ENCODE measurements at regions not wholly inside any gene's neighbourhood (a gene's known extent, or its start where the extent isn't known, plus 50 kb on each side); places are given as distances from the start of the nearest gene placed in this dataset.

GRCh38 chr11:97218011-97218410 lies 828.2 kb downstream of the JRKL start:
- no peaks in the 10 kb centered on the region for H3K36me3 ChIP-seq
- TF ChIP-seq, protein P1, sequence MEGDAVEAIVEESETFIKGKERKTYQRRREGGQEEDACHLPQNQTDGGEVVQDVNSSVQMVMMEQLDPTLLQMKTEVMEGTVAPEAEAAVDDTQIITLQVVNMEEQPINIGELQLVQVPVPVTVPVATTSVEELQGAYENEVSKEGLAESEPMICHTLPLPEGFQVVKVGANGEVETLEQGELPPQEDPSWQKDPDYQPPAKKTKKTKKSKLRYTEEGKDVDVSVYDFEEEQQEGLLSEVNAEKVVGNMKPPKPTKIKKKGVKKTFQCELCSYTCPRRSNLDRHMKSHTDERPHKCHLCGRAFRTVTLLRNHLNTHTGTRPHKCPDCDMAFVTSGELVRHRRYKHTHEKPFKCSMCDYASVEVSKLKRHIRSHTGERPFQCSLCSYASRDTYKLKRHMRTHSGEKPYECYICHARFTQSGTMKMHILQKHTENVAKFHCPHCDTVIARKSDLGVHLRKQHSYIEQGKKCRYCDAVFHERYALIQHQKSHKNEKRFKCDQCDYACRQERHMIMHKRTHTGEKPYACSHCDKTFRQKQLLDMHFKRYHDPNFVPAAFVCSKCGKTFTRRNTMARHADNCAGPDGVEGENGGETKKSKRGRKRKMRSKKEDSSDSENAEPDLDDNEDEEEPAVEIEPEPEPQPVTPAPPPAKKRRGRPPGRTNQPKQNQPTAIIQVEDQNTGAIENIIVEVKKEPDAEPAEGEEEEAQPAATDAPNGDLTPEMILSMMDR (IDR thresholded peaks at IDR 0.05 in 8 of 11, conservative IDR thresholded peaks at IDR 0.05 in 3 of 11), result no peak
- TF ChIP-seq POLR2A (IDR thresholded peaks at IDR 0.05) (no peak), POLR2AphosphoS5 (IDR thresholded peaks at IDR 0.05) (no peak)
- no peaks in the 10 kb centered on the region for H3K4me1 ChIP-seq
- intact Hi-C loops (cut with DNase I; ENCODE audit: low total_unique reads), result no loop called here
- peaks cover 0 to 4% (median 0%) of the 10 kb centered on the region in 8 donors for H3K9me3 ChIP-seq
- H3K27me3 ChIP-seq (replicated peaks in 1 of 7), result no peaks in the 10 kb centered on the region
- 82 to 90% (median 87%) methylated on average over 3 of the region's 3 CpGs for WGBS, 5 donors
- H3K27ac ChIP-seq, result no peak overlapping the region
- no peak overlapping the region for H3K4me3 ChIP-seq
- no peak for DNase-seq

DNA sequence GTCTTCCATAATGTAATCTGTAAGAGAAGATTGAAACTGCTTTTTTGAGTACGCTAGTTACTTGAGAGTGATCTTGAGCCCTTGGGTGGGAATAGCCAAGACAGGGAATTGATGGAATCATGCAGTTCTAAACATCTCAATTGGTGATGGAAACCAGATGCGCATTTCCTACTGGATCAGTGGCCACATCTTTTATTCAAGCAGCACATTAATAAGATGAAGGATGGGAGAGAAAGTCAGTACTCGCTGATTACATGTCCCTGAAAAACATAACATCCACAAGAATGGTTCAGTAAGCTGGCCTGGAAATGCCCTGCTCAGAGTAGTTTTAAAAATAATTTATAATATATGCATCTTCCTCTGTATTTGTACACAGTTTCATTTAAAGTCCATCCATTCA lies 833.8 kb downstream of the JRKL start:
- H3K27ac ChIP-seq, result no peak overlapping the region
- WGBS, 5 donors, result 80 to 84% (median 82%) methylated on average over 3 of the region's 3 CpGs
- no peak overlapping the region for H3K4me3 ChIP-seq
- H3K9me3 ChIP-seq, result peaks cover 0 to 5% (median 0%) of the 10 kb centered on the region in 8 donors
- intact Hi-C loops (cut with DNase I; ENCODE audit: low total_unique reads), result no loop called here
- no peaks in the 10 kb centered on the region for H3K4me1 ChIP-seq
- H3K36me3 ChIP-seq, result no peaks in the 10 kb centered on the region
- H3K27me3 ChIP-seq (replicated peaks in 1 of 7), result no peaks in the 10 kb centered on the region
- DNase-seq, result no peak
- TF ChIP-seq POLR2AphosphoS5 (IDR thresholded peaks at IDR 0.05) (no peak), POLR2A (IDR thresholded peaks at IDR 0.05) (no peak)
- TF ChIP-seq, protein P1 (IDR thresholded peaks at IDR 0.05 in 8 of 11, conservative IDR thresholded peaks at IDR 0.05 in 3 of 11), result no peak

DNA sequence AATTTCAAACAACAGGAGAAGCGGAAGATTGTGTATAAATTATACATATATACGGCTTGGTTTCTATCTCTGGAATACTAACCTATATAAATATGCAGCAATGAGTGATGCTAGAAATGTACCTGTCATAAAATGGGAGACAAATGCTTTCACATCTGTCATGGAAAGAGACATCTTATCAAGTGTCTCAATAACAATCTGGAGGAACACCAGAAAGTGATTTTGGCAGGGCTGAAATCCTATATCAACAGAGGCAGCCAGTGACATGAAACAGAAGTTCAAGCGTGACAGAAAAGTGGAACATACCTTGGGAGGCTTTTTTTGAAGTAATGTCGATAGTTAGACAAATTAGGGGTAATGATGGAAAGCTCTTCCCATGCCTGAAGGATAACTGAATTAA lies 834.6 kb downstream of the JRKL start:
- H3K4me1 ChIP-seq, result no peaks in the 10 kb centered on the region
- H3K27ac ChIP-seq, result no peak overlapping the region
- peaks cover 0 to 5% (median 0%) of the 10 kb centered on the region in 8 donors for H3K9me3 ChIP-seq
- H3K4me3 ChIP-seq, result no peak overlapping the region
- no peak for DNase-seq
- no peaks in the 10 kb centered on the region for H3K36me3 ChIP-seq
- no peaks in the 10 kb centered on the region for H3K27me3 ChIP-seq (replicated peaks in 1 of 7)
- intact Hi-C loops (cut with DNase I; ENCODE audit: low total_unique reads), result no loop called here
- 76 to 87% (median 78%) methylated on average over 4 of the region's 4 CpGs for WGBS, 5 donors
- TF ChIP-seq, protein P1 (IDR thresholded peaks at IDR 0.05 in 8 of 11, conservative IDR thresholded peaks at IDR 0.05 in 3 of 11), result no peak
- TF ChIP-seq POLR2AphosphoS5 (IDR thresholded peaks at IDR 0.05) (no peak), POLR2A (IDR thresholded peaks at IDR 0.05) (no peak)

GRCh38 chr11:97225794-97226193 lies 836.0 kb downstream of the JRKL start:
- no peak for DNase-seq
- H3K4me3 ChIP-seq, result no peak overlapping the region
- H3K36me3 ChIP-seq, result no peaks in the 10 kb centered on the region
- no peaks in the 10 kb centered on the region for H3K27me3 ChIP-seq (replicated peaks in 1 of 7)
- TF ChIP-seq POLR2A (IDR thresholded peaks at IDR 0.05) (no peak), POLR2AphosphoS5 (IDR thresholded peaks at IDR 0.05) (no peak)
- TF ChIP-seq, protein P1 (IDR thresholded peaks at IDR 0.05 in 8 of 11, conservative IDR thresholded peaks at IDR 0.05 in 3 of 11), result no peak
- intact Hi-C loops (cut with DNase I; ENCODE audit: low total_unique reads), result no loop called here
- WGBS, 5 donors, result 80 to 89% (median 85%) methylated on average over 5 of the region's 5 CpGs
- H3K4me1 ChIP-seq, result no peaks in the 10 kb centered on the region
- H3K9me3 ChIP-seq, result peaks cover 0 to 5% (median 0%) of the 10 kb centered on the region in 8 donors
- H3K27ac ChIP-seq, result no peak overlapping the region
